BJ (cell line): ENCODE measurements at regions not wholly inside any gene's neighbourhood (a gene's known extent, or its start where the extent isn't known, plus 50 kb on each side); places are given as distances from the start of the nearest gene placed in this dataset.
A peak's percentile ranks its signal among the peaks of the same experiment; 100 is the strongest.
"Not testable (repeated sequence)": the region's sequence is repeated elsewhere in the genome, so short reads cannot be mapped to it uniquely, and the experiment has no call there.

Experiments
- CTCF ChIA-PET: fragments of 350-600 bp; formaldehyde crosslinking; extraction: SDS; loops from one replicate; lab custom pipeline; 2021; ENCODE audit warnings: antibody characterized with exemption, inconsistent platforms; lab: Yijun Ruan, JAX
- POLR2A ChIA-PET: fragments of 300-600 bp; sonication (Branson Sonifier 250); formaldehyde crosslinking; extraction: SDS; loops from one replicate; lab custom pipeline; 2021; ENCODE audit warnings: antibody characterized with exemption; lab: Charles Lee
- DNase-seq: peaks from one replicate; pipeline ENCODE4 v3.0.0-alpha.2; 2011; ENCODE audit warnings: low read depth
- H3K27me3 ChIP-seq: 2 replicates; pipeline ENCODE4 v1.6.0; 2011; ENCODE audit warnings: low read length; ENCODE audit not compliant: control insufficient read depth, insufficient read depth
- H3K36me3 ChIP-seq: 2 replicates; pipeline ENCODE4 v1.5.1; 2011; ENCODE audit warnings: low read length; ENCODE audit not compliant: control insufficient read depth, insufficient read depth
- H3K4me3 ChIP-seq: 2 replicates; pipeline ENCODE4 v1.5.1; 2011; ENCODE audit warnings: low read depth, mild to moderate bottlenecking, control low read depth, low read length
- TF ChIP-seq, protein P1 (sequence below): IDR thresholded peaks from 2 replicates; pipeline ENCODE4 v1.5.1; 2011; ENCODE audit warnings: low read depth, mild to moderate bottlenecking, control low read depth, inconsistent platforms, low read length, moderate library complexity; ENCODE audit not compliant: insufficient read depth

DNA sequence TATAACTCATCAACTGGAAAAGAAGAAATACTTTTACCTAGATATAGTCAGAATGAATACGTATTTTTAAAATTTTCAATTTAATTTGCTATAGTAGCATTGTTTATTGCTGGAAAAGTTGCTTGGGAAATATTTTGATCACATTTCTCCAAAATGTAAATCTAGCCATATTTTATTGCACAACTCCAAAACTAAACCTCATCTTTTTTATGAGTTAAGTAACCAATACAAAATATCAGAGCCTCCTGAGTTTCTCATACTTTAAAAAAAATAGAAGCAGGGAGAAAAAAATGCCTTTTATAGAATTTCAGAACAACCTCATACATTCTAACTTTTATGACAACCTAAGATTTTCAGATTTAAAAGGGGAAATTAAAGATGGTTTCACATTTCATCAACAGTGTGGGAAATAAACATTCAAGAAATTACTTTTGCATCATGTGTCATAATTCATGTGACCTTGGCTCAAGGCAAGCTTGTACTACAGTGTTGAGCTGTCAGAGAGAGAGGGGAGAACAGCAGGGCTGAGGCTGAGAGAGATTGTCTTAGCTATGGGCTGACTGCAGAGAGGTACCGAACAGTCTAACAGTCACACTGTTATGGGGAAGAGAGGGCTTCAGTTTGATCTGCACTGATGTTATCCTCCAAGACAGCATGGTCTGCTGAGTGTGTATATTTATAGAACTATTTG is 519.0 kb downstream of the LTN1 start:
- ChIA-PET CTCF (interaction anchor here (1.0 kb wide), 1 partner anchor 12 kb away, joined by 3 read pairs; no protein-coding TSS in a partner anchor), POLR2A (no interaction called here)
- TF ChIP-seq, protein P1, sequence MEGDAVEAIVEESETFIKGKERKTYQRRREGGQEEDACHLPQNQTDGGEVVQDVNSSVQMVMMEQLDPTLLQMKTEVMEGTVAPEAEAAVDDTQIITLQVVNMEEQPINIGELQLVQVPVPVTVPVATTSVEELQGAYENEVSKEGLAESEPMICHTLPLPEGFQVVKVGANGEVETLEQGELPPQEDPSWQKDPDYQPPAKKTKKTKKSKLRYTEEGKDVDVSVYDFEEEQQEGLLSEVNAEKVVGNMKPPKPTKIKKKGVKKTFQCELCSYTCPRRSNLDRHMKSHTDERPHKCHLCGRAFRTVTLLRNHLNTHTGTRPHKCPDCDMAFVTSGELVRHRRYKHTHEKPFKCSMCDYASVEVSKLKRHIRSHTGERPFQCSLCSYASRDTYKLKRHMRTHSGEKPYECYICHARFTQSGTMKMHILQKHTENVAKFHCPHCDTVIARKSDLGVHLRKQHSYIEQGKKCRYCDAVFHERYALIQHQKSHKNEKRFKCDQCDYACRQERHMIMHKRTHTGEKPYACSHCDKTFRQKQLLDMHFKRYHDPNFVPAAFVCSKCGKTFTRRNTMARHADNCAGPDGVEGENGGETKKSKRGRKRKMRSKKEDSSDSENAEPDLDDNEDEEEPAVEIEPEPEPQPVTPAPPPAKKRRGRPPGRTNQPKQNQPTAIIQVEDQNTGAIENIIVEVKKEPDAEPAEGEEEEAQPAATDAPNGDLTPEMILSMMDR: no peak
- H3K36me3 ChIP-seq: no peaks in the 10 kb centered on the region
- H3K4me3 ChIP-seq: no peak overlapping the region
- peak; percentile 37 for DNase-seq
- H3K27me3 ChIP-seq: no peaks in the 10 kb centered on the region

- DNase-seq, H3K27me3 ChIP-seq, CTCF ChIA-PET, POLR2A ChIA-PET, H3K36me3 ChIP-seq, H3K4me3 ChIP-seq: not testable (repeated sequence)
Measured at GRCh38 chr21:28472543-28472942, 520.1 kb downstream of the LTN1 start.

GRCh38 chr21:28464988-28465387 is 527.7 kb downstream of the LTN1 start:
- ChIA-PET CTCF (no interaction called here), POLR2A (no interaction called here)
- no peaks in the 10 kb centered on the region for H3K27me3 ChIP-seq
- TF ChIP-seq, protein P1: no peak
- DNase-seq: no peak
- H3K4me3 ChIP-seq: no peak overlapping the region
- H3K36me3 ChIP-seq: no peaks in the 10 kb centered on the region

- H3K36me3 ChIP-seq: no peaks in the 10 kb centered on the region
- H3K27me3 ChIP-seq: no peaks in the 10 kb centered on the region
- H3K4me3 ChIP-seq: no peak overlapping the region
- ChIA-PET CTCF (no interaction called here), POLR2A (no interaction called here)
- TF ChIP-seq, protein P1: no peak
- DNase-seq: no peak
Measured at GRCh38 chr21:28464095-28464494, 528.6 kb downstream of the LTN1 start.

GRCh38 chr21:28459193-28459592 is 533.5 kb downstream of the LTN1 start:
- ChIA-PET POLR2A (no interaction called here), CTCF (no interaction called here)
- DNase-seq: no peak
- no peaks in the 10 kb centered on the region for H3K27me3 ChIP-seq
- no peak overlapping the region for H3K4me3 ChIP-seq
- H3K36me3 ChIP-seq: no peaks in the 10 kb centered on the region
- TF ChIP-seq, protein P1: no peak

GRCh38 chr21:28458446-28458845 is 534.2 kb downstream of the LTN1 start:
- Histone ChIP-seq H3K27me3 (no peaks in the 10 kb centered on the region), H3K4me3 (no peak overlapping the region), H3K36me3 (no peaks in the 10 kb centered on the region)
- CTCF ChIA-PET: no interaction called here
- POLR2A ChIA-PET: no interaction called here
- DNase-seq: no peak
- TF ChIP-seq, protein P1: no peak
